Psoas muscle (tissue), 7 donors: ENCODE measurements at regions not wholly inside any gene's neighbourhood (a gene's known extent, or its start where the extent isn't known, plus 50 kb on each side); places are given as distances from the start of the nearest gene placed in this dataset.

Experiments used
- ATAC-seq, 4 donors: fragments of 200-7000 bp; cut with Tn5 transposase; one replicate each; pipeline ENCODE4 v1.9.1; 2020; ENCODE audit warnings: moderate library complexity in 3 of 4, mild to moderate bottlenecking in 2 of 4
- DNase-seq, 2 donors: peaks; one replicate each; pipeline ENCODE4 v3.0.0-alpha.2; 2020
- H3K27ac ChIP-seq: fragments of 200-600 bp; one replicate; pipeline ENCODE4 v1.8.0; 2022
- H3K27me3 ChIP-seq, 3 donors: fragments of 200-600 bp in 1 of 3; one replicate each; pipeline versions ENCODE4 v1.6.1 to v1.8.0; 2013 to 2022; ENCODE audit warnings: low read length in 2 of 3, mild to moderate bottlenecking in 2 of 3, moderate library complexity in 1 of 3; ENCODE audit not compliant: insufficient read depth in 3 of 3
- H3K36me3 ChIP-seq, 2 donors: fragments of 200-600 bp in 1 of 2; one replicate each; pipeline versions ENCODE4 v1.6.1 to v1.8.0; 2013 to 2022; ENCODE audit warnings: low read depth in 1 of 2, mild to moderate bottlenecking in 1 of 2, moderate library complexity in 1 of 2; ENCODE audit not compliant: insufficient read depth in 1 of 2
- H3K4me1 ChIP-seq: fragments of 200-600 bp; one replicate; pipeline ENCODE4 v1.8.0; 2022
- H3K4me3 ChIP-seq: fragments of 200-600 bp; one replicate; pipeline ENCODE4 v1.8.0; 2022; ENCODE audit warnings: mild to moderate bottlenecking
- H3K9me3 ChIP-seq: fragments of 200-600 bp; one replicate; pipeline ENCODE4 v1.8.0; 2022
- WGBS, 3 donors: extraction: QIAGEN DNeasy Blood & Tissue Kit; methylation state at CpG; one replicate each; pipeline versions ENCODE4 v1.1.6 to v1.1.7; 2013; 5-methylcytosine and 5-hydroxymethylcytosine counted together
- intact Hi-C, 2 donors: fragments of 100-400 bp; cut with DNase I; formaldehyde crosslinking; loops; one replicate each; pipeline versions ENCODE4 v1.11.0 to v1.14.2; 2022
- TF ChIP-seq, protein P1 (sequence below): fragments of 200-600 bp; IDR thresholded peaks from one replicate; pipeline ENCODE4 v1.8.0; 2022; ENCODE audit warnings: antibody characterized with exemption
- donor health status: healthy with polysubstance abuse.
- donor health status: DM: no; HTN: no; CAD: no; lungs with moderate emphysema.
- donor health status: Bipolar disorder and iron deficiency.
- donor health status: healthy.
- donor health status: DM: yes; HTN: yes; CAD: no.
- donor health status: DM: no; HTN: no; CAD: no.
- donor health status: DM: yes; HTN: yes; CAD: no.

- Histone ChIP-seq H3K4me3 (no peak overlapping the region), H3K27ac (no peak overlapping the region), H3K36me3 (no peaks in the 10 kb centered on the region), H3K27me3 (no peaks in the 10 kb centered on the region), H3K9me3 (no peaks in the 10 kb centered on the region), H3K4me1 (no peaks in the 10 kb centered on the region)
- intact Hi-C loops, result no loop called here
- 58 to 71% (median 67%) methylated on average over 6 of the region's 6 CpGs for WGBS, 3 donors
- ATAC-seq, result no peak
- TF ChIP-seq, protein P1, sequence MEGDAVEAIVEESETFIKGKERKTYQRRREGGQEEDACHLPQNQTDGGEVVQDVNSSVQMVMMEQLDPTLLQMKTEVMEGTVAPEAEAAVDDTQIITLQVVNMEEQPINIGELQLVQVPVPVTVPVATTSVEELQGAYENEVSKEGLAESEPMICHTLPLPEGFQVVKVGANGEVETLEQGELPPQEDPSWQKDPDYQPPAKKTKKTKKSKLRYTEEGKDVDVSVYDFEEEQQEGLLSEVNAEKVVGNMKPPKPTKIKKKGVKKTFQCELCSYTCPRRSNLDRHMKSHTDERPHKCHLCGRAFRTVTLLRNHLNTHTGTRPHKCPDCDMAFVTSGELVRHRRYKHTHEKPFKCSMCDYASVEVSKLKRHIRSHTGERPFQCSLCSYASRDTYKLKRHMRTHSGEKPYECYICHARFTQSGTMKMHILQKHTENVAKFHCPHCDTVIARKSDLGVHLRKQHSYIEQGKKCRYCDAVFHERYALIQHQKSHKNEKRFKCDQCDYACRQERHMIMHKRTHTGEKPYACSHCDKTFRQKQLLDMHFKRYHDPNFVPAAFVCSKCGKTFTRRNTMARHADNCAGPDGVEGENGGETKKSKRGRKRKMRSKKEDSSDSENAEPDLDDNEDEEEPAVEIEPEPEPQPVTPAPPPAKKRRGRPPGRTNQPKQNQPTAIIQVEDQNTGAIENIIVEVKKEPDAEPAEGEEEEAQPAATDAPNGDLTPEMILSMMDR, result no peak
- DNase-seq, result no peak
These were observed 74.1 kb upstream of the DUSP5 start for GRCh38 chr10:110423650-110424049.

- TF ChIP-seq, protein P1, result no peak
- intact Hi-C loops, result no loop called here
- H3K36me3 ChIP-seq, result no peaks in the 10 kb centered on the region
- ATAC-seq (no peak), DNase-seq (peak in 1 of 2 donors; percentile 10)
- H3K4me3 ChIP-seq, result no peak overlapping the region
- no peaks in the 10 kb centered on the region for H3K4me1 ChIP-seq
- H3K27ac ChIP-seq, result no peak overlapping the region
- WGBS, 3 donors, result 83 to 89% (median 83%) methylated on average over 11 of the region's 11 CpGs
- no peaks in the 10 kb centered on the region for H3K27me3 ChIP-seq
- H3K9me3 ChIP-seq, result no peaks in the 10 kb centered on the region
These were observed 71.9 kb upstream of the DUSP5 start for GRCh38 chr10:110425684-110426293.

GRCh38 chr10:110426294-110427181, 71.2 kb upstream of the DUSP5 start:
- H3K27ac ChIP-seq, result no peak overlapping the region
- H3K4me3 ChIP-seq, result no peak overlapping the region
- peak in 1 of 2 donors; percentile 31 for DNase-seq
- H3K36me3 ChIP-seq, result no peaks in the 10 kb centered on the region
- no peaks in the 10 kb centered on the region for H3K4me1 ChIP-seq
- no peaks in the 10 kb centered on the region for H3K9me3 ChIP-seq
- TF ChIP-seq, protein P1, result no peak
- whole genome bisulfite sequencing, 3 donors, result 62 to 70% (median 65%) methylated on average over 14 of the region's 14 CpGs
- H3K27me3 ChIP-seq, result no peaks in the 10 kb centered on the region
- intact Hi-C loops, result no loop called here
- ATAC-seq, result no peak

DNA sequence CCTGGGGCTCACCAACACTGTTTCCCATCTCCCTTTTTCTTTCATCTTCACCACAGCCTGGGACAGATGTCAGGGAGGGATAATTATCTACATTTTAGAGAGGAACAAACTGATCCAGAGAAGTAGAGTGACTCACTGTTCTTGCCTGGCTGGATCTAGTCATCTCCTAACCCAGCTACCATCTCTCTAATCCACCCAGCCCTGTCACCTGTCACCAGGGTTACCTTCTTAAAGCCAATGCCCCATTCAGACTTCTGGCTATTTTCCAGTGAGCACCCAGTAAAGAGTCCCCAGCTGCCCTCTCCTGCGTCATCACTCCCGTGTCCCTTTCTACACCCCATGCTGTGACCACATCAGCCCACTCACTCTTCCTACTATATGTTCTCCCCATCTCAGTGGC, 68.4 kb upstream of the DUSP5 start:
- H3K9me3 ChIP-seq, result no peaks in the 10 kb centered on the region
- H3K27me3 ChIP-seq, result no peaks in the 10 kb centered on the region
- intact Hi-C loops, result no loop called here
- TF ChIP-seq, protein P1, result no peak
- H3K4me3 ChIP-seq, result no peak overlapping the region
- no peaks in the 10 kb centered on the region for H3K36me3 ChIP-seq
- DNase-seq (no peak), ATAC-seq (no peak)
- no peaks in the 10 kb centered on the region for H3K4me1 ChIP-seq
- H3K27ac ChIP-seq, result no peak overlapping the region
- 66 to 94% (median 70%) methylated on average over 2 of the region's 2 CpGs for WGBS, 3 donors
